ENCODE measurements at regions not wholly inside any gene's neighbourhood (a gene's known extent, or its start where the extent isn't known, plus 50 kb on each side); places are given as distances from the start of the nearest gene placed in this dataset.
A peak's percentile ranks its signal among the peaks of the same experiment; 100 is the strongest.

DNA sequence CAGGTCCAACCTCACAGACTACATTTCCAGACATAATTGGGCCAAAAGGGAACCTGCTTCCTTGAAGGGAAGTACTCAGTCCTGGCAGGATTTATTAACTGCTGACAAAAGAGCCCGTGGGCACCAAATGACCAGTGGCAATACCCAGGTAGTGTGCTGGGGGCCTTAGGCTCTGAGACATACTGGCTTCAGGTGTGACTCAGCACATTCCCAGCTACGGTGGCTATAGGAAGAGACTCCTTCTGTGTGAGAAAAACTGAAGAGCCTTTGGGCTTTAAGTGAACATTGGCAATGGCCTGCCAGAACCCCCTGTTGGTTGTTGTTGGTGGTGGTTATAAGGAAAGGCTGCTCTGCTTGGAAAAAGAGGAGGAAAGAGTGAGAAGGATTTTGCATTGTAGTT, 401.8 kb downstream of the KCNJ3 start:
- TF ChIP-seq ZFX (IDR thresholded peaks at IDR 0.05) = no peak
- TF ChIP-seq, protein P1, sequence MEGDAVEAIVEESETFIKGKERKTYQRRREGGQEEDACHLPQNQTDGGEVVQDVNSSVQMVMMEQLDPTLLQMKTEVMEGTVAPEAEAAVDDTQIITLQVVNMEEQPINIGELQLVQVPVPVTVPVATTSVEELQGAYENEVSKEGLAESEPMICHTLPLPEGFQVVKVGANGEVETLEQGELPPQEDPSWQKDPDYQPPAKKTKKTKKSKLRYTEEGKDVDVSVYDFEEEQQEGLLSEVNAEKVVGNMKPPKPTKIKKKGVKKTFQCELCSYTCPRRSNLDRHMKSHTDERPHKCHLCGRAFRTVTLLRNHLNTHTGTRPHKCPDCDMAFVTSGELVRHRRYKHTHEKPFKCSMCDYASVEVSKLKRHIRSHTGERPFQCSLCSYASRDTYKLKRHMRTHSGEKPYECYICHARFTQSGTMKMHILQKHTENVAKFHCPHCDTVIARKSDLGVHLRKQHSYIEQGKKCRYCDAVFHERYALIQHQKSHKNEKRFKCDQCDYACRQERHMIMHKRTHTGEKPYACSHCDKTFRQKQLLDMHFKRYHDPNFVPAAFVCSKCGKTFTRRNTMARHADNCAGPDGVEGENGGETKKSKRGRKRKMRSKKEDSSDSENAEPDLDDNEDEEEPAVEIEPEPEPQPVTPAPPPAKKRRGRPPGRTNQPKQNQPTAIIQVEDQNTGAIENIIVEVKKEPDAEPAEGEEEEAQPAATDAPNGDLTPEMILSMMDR (conservative IDR thresholded peaks at IDR 0.05) = no peak

DNA sequence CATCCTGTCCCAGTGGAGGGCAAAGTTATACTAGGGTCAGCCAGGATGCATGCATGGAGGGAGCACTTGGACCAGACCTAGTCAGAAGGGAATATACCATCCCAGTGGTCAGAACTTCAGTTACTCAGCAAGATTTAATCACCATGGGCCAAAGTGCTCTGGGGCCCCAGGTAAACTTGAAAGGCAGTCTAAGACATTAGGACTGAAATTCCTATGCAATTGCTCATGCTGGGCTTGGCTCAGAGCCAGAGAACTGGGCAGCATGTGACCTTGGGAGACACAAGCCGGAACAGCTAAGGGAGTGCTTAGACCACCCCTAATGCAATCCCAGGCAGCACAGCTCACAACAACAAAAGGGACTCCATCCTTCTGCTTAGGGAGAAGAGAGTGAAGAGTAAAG, 401.3 kb downstream of the KCNJ3 start:
- no peak for TF ChIP-seq ZFX (IDR thresholded peaks at IDR 0.05)
- TF ChIP-seq, protein P1 (conservative IDR thresholded peaks at IDR 0.05) = no peak
- no peak overlapping the region for H3K27ac ChIP-seq

More for the DNA sequence above, 401.8 kb downstream of the KCNJ3 start:
- H3K27ac ChIP-seq = no peak overlapping the region

DNA sequence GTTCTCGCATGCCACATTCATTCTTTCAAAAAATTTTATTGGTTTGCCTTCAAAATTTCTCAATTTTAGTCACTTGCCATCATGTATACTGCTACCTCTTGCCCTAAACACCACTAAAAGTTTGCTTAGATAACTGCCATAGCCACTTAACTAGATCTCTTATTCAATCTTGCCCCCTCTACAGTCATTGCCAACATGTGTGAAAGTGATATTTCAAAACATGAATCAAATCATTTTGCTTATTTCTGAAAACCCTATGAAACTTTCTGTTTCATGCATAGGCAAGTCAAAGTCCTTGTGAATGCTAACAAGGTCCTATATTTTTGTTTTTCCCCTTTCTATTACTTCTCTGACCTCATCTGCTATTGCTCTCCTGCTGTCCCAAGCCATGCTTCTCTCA, 397.1 kb downstream of the KCNJ3 start:
- TF ChIP-seq ZFX (IDR thresholded peaks at IDR 0.05) = no peak
- TF ChIP-seq, protein P1 (conservative IDR thresholded peaks at IDR 0.05) = 0 out of 2 replicates have a peak, but pooled peaks have one; percentile 0
- H3K27ac ChIP-seq = no peak overlapping the region

DNA sequence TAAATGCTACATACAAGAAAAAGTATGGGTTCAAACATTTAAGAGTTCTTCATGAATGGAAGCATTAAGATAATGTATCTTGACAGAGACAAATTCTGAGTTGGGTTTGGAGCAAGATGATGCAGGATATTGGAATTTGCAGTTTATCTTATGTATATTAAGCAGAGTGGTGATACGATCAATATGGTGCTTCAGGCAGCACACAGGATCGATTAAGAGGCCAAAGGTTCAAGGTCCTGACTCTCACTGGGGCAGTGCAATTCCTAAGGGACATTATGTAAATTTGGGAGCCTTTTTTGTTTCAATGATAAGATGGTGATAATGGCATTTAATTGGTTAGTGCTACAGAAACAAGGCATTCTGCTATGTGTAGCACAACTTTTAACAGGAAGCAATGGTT, 381.9 kb downstream of the KCNJ3 start:
- no peak overlapping the region for H3K27ac ChIP-seq
- TF ChIP-seq, protein P1 (conservative IDR thresholded peaks at IDR 0.05) = no peak
- no peak for TF ChIP-seq ZFX (IDR thresholded peaks at IDR 0.05)

DNA sequence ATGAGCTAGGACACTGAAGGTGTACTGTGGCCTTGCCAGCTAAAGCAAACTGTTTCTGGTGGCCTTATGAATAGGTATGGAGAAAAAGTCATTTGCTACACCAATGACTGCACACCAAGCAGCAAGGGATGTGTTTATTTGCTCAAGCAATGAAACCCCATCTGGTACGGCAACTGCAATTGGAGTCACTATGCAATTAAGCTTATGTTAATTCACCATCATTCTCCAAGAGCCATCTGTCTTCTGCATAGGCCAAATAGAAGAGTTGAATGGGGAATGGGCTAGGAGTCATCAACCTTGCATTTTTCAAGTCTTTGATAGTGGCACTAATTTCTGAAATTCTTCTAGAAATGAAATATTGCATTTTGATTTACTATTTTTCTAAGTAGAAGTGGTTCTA, 372.0 kb downstream of the KCNJ3 start:
- H3K27ac ChIP-seq = no peak overlapping the region
- TF ChIP-seq, protein P1 (conservative IDR thresholded peaks at IDR 0.05) = no peak
- no peak for TF ChIP-seq ZFX (IDR thresholded peaks at IDR 0.05)

DNA sequence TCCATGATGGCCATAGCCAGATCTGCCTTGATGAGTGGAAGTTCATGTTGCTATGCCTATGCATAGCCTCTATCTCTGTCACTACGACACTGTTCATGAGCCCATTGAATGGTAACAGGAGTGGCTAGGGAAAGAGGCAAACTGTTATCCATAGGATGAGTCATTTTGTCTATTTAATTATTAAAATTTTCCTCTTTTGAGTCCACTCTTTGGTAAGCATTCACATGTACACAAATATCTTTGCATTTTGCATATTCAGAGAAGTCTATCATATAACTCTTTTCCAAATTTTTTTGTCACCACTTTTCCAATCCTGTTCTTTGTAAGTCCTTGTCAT, 364.4 kb downstream of the KCNJ3 start:
- H3K27ac ChIP-seq = no peak overlapping the region
- TF ChIP-seq, protein P1 (conservative IDR thresholded peaks at IDR 0.05) = no peak
- TF ChIP-seq ZFX (IDR thresholded peaks at IDR 0.05) = no peak

DNA sequence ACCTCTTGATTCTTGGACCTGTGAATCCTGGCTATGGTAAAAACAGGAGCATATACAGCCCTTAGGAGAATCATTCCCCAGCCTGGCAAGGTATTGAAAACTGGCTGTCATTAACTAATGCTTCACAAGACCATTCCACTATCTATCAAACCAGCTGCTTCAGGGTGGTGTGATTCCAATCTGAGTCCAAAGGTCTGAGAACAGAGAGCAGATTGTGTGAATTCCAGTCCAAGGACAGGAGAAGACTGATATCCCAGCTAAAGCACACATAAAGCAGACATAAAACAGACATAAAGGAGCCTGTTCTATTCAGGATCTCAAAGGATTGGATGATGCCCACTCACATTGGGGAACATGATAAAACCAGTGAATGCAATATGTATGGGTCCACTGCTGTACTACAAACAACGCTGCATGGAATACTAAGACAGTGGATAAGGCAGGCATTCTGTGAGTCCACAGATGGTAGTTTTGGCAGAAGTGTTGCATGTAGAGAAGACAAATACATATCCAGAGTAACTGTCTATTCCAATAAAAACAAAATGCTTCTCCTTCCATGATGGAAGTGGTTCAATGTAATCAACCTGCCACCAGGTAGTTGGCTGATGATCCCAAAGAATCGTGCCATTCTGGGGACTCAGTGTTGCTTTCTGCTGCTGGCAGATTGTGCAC, 363.9 kb downstream of the KCNJ3 start:
- H3K27ac ChIP-seq = no peak overlapping the region
- TF ChIP-seq, protein P1 (conservative IDR thresholded peaks at IDR 0.05) = no peak
- no peak for TF ChIP-seq ZFX (IDR thresholded peaks at IDR 0.05)

All from C4-2B (cell line).